ENCODE measurements at regions not wholly inside any gene's neighbourhood (a gene's known extent, or its start where the extent isn't known, plus 50 kb on each side); places are given as distances from the start of the nearest gene placed in this dataset.
"Not testable (repeated sequence)": the region's sequence is repeated elsewhere in the genome, so short reads cannot be mapped to it uniquely, and the experiment has no call there.

- no peak for DNase-seq
Observed at GRCh38 chr3:107124885-107125284, 252.4 kb upstream of the CCDC54 start.

GRCh38 chr3:107128946-107129345, 248.3 kb upstream of the CCDC54 start:
- no peak for DNase-seq

GRCh38 chr3:107130089-107130700, 247.0 kb upstream of the CCDC54 start:
- DNase-seq: no peak

GRCh38 chr3:107132674-107133073, 244.6 kb upstream of the CCDC54 start:
- DNase-seq: no peak

- no peak for DNase-seq
Observed at GRCh38 chr3:107133891-107134290, 243.3 kb upstream of the CCDC54 start.

- no peak for DNase-seq
Observed at GRCh38 chr3:107142171-107142570, 235.1 kb upstream of the CCDC54 start.

GRCh38 chr3:107142786-107143575, 234.3 kb upstream of the CCDC54 start:
- DNase-seq: no peak

- no peak for DNase-seq
Observed at GRCh38 chr3:107150675-107151074, 226.6 kb upstream of the CCDC54 start.

- no peak for DNase-seq
Observed at GRCh38 chr3:107153981-107154380, 223.3 kb upstream of the CCDC54 start.

GRCh38 chr3:107172411-107172810, 204.8 kb upstream of the CCDC54 start:
- DNase-seq: no peak

GRCh38 chr3:107184375-107184774, 192.9 kb upstream of the CCDC54 start:
- no peak for DNase-seq

GRCh38 chr3:107188262-107188661, 189.0 kb upstream of the CCDC54 start:
- no peak for DNase-seq

- DNase-seq: no peak
Observed at GRCh38 chr3:107189158-107189791, 188.0 kb upstream of the CCDC54 start.

GRCh38 chr3:107193116-107193515, 184.1 kb upstream of the CCDC54 start:
- no peak for DNase-seq

GRCh38 chr3:107198581-107199181, 178.6 kb upstream of the CCDC54 start:
- DNase-seq: no peak

GRCh38 chr3:107201146-107201545, 176.1 kb upstream of the CCDC54 start:
- no peak for DNase-seq

GRCh38 chr3:107202885-107203284, 174.4 kb upstream of the CCDC54 start:
- DNase-seq: not testable (repeated sequence)

- DNase-seq: no peak
Observed at GRCh38 chr3:107204121-107204520, 173.1 kb upstream of the CCDC54 start.

- DNase-seq: no peak
Observed at GRCh38 chr3:107205358-107205757, 171.9 kb upstream of the CCDC54 start.

- no peak for DNase-seq
Observed at GRCh38 chr3:107206141-107206540, 171.1 kb upstream of the CCDC54 start.

- DNase-seq: no peak
Observed at GRCh38 chr3:107206945-107207344, 170.3 kb upstream of the CCDC54 start.

GRCh38 chr3:107208100-107208499, 169.1 kb upstream of the CCDC54 start:
- DNase-seq: no peak

GRCh38 chr3:107208796-107209195, 168.4 kb upstream of the CCDC54 start:
- no peak for DNase-seq
